IMR-90 (cell line): ENCODE measurements at regions not wholly inside any gene's neighbourhood (a gene's known extent, or its start where the extent isn't known, plus 50 kb on each side); places are given as distances from the start of the nearest gene placed in this dataset.

Experiments
- BHLHE40 ChIP-seq: fragments of 150-350 bp; IDR thresholded peaks from 2 replicates; pipeline ENCODE4 v1.6.1; 2016; ENCODE audit warnings: mild to moderate bottlenecking, low read depth, low read length
- CEBPB ChIP-seq: IDR thresholded peaks from 2 replicates; pipeline ENCODE4 v1.6.1; 2012; ENCODE audit warnings: low read depth, low read length, improper control_type of control experiment
- CHD1 ChIP-seq: IDR thresholded peaks from 2 replicates; pipeline ENCODE4 v1.6.1; 2012; ENCODE audit warnings: low read depth, low read length, improper control_type of control experiment
- FOS ChIP-seq: fragments of 150-350 bp; IDR thresholded peaks from 2 replicates; pipeline ENCODE4 v1.6.1; 2016; ENCODE audit warnings: low read depth, low read length
- MAFK ChIP-seq: IDR thresholded peaks from 2 replicates; pipeline ENCODE4 v1.6.1; 2012; ENCODE audit warnings: low read depth, low read length, improper control_type of control experiment
- MXI1 ChIP-seq: IDR thresholded peaks from 2 replicates; pipeline ENCODE4 v1.6.1; 2012; ENCODE audit warnings: low read depth, mild to moderate bottlenecking, low read length, moderate library complexity, borderline replicate concordance
- POLR2A ChIP-seq: IDR thresholded peaks from 2 replicates; pipeline ENCODE4 v1.6.1; 2012; ENCODE audit warnings: mild to moderate bottlenecking, low read depth, low read length
- RAD21 ChIP-seq: IDR thresholded peaks from 2 replicates; pipeline ENCODE4 v1.6.1; 2012; ENCODE audit warnings: low read length, improper control_type of control experiment
- SMC3 ChIP-seq: fragments of 150-350 bp; IDR thresholded peaks from 2 replicates; pipeline ENCODE4 v1.6.1; 2016; ENCODE audit warnings: low read depth, mild to moderate bottlenecking, antibody characterized with exemption, low read length, moderate library complexity
- TF ChIP-seq, protein P1 (sequence below): conservative IDR thresholded peaks from 2 replicates; pipeline ENCODE4 v1.5.1; 2012; ENCODE audit warnings: mild to moderate bottlenecking, low read depth, low read length, improper control_type of control experiment

DNA sequence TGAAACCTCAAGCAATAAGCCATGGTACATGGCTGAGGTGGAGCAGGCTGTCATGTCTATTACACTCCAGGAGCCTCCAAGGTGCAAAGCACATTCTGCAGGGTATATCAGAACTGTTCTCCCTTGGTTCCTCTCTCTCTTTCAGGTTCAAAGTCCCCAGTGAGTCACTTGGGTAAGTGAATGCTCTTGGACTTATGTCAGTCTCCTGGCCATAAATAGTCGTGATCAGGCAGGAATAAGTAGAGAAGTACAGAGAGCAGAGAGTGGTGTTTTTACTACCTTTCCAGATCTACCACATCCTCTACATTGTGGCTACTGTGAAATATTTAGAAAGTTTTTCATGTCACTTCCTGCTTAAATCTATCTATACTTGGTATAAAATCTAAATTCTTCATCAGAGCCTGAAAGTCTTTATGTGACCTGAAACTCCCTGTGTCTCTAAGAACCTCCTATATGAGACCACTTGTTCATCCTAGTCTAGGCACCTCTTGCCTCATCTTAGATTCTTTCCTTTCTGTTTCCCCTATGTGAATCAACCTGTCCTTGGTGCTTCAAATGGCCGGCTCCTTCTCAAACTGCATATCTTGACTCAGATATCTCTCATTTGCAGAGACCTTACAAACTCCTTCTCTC lies 1077.6 kb upstream of the MAP3K7 start:
- TF ChIP-seq, protein P1, sequence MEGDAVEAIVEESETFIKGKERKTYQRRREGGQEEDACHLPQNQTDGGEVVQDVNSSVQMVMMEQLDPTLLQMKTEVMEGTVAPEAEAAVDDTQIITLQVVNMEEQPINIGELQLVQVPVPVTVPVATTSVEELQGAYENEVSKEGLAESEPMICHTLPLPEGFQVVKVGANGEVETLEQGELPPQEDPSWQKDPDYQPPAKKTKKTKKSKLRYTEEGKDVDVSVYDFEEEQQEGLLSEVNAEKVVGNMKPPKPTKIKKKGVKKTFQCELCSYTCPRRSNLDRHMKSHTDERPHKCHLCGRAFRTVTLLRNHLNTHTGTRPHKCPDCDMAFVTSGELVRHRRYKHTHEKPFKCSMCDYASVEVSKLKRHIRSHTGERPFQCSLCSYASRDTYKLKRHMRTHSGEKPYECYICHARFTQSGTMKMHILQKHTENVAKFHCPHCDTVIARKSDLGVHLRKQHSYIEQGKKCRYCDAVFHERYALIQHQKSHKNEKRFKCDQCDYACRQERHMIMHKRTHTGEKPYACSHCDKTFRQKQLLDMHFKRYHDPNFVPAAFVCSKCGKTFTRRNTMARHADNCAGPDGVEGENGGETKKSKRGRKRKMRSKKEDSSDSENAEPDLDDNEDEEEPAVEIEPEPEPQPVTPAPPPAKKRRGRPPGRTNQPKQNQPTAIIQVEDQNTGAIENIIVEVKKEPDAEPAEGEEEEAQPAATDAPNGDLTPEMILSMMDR: no peak
- TF ChIP-seq CEBPB (no peak), CHD1 (no peak), POLR2A (no peak), RAD21 (no peak), BHLHE40 (no peak), MAFK (no peak), MXI1 (no peak), SMC3 (no peak), FOS (no peak)
